Stimulated activated CD8-positive, alpha-beta memory T cell treated with anti-CD3 and anti-CD28 coated beads, Interleukin-15, amount 100 ng/mL, for 48 hours (primary cell): ENCODE measurements at regions not wholly inside any gene's neighbourhood (a gene's known extent, or its start where the extent isn't known, plus 50 kb on each side); places are given as distances from the start of the nearest gene placed in this dataset.

Experiments used
- DNase-seq, 2 donors: peaks; one replicate each; pipeline ENCODE4 v3.0.0-alpha.2; 2020; ENCODE audit warnings: low read depth in 2 of 2

DNA sequence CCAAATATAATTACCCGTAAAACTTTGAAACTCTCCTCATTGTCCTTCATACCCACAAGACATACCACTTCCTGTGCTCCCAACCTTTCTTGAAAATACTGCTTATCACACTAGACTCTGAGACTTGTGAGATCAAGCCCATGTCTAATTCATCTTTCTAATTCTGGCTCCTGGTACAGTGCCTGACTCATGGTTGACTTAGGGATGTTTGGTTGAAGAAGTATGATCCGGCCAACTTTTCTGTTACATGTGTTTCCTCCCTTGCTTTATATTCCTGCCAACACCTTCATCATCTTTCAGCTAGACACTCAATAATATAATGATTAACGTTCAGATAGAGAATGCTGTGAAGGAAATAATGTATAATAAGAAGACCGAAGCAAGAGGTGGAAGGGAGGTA, 58.2 kb downstream of the MEX3B start:
- no peak for DNase-seq

DNA sequence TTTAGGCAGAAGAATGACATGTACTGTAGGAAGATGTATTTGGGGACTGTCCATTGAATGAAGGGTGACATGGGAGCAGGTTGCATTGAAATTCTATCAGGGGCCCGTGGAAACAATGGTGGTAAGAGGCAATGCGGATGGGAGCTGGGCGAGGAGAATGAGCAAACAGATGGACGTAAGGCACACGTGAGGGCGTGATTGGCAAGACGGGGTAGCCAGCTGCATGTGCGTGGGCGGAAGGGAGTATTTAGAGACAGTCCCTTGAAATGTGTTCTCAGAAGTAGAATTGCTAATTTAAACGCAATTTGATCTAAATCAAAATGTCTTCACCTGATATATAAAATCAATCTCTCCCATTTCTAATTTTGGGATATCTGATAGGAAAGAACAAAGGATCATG, 62.3 kb downstream of the MEX3B start:
- no peak for DNase-seq

DNA sequence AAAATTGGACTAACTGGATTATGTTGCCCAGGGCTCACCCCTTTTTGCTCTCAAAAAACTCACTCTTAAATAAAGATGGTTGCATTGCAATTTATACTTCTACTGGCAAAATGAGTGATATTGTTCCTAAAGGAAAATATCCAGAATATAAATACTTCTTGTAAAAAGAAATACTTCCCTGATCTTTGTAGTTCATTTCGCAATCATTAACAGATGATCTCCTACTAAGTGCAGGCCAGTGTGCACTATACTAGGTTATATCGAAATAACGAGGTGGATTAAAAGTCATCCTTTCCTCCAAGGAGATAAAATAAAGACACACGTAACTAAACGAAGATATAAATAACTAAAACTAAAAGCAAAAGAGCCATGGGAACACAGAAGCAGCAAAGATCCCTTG, 63.0 kb downstream of the MEX3B start:
- no peak for DNase-seq

DNA sequence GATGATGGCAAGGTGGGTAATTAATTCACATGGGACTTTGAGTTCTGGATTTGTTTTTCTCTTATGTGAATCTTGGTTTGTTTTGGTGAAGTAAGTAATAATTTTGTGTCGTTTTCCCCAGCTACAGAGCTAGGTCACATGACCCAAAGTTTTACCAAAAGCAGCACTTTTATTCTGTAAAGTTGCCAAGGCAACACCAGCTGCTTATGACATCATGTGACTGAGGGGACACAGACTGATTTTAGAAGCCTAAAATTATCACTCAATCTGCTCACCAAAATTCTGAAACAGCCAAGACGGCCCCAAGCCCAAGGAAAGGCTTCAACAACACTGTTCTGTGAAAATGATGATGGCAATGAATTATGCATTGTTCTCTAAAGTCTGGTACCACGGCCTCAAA, 63.9 kb downstream of the MEX3B start:
- DNase-seq: no peak

DNA sequence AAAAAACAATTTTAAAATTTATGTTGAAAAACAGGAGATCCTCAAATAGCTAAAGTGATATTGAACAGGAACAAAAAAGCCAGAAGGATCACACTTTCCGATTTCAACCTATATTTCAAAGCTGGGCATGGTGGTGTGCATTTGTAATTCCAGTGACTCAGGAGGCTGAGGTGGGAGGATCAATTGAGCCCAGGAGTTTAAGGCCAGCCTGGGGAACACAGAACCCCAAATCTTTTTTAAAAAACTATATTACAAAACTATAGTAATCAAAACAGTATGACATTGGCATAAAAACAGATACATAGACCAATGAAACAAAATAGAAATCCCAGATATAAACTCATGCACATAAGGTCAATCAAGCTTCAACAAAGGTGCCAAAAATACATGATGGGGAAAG, 68.4 kb downstream of the MEX3B start:
- DNase-seq: no peak

DNA sequence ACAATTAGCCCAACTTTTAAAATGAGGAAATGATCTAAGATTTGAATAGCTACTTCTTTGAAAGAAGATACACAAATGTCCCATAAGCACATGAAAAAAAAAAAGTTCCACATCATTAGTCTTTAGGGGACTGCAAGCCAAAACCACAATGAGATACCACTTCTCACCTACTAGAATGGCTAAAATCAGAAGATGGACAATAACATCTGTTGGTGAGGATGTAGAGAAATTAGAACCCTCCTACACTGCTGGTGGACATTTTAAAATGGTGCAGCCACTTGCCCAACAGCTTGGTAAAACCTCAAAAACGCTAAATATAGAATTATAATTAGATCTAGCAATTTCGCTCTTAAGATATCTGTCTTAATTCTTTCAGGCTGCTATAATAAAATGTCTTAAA, 77.1 kb downstream of the MEX3B start:
- no peak for DNase-seq

DNA sequence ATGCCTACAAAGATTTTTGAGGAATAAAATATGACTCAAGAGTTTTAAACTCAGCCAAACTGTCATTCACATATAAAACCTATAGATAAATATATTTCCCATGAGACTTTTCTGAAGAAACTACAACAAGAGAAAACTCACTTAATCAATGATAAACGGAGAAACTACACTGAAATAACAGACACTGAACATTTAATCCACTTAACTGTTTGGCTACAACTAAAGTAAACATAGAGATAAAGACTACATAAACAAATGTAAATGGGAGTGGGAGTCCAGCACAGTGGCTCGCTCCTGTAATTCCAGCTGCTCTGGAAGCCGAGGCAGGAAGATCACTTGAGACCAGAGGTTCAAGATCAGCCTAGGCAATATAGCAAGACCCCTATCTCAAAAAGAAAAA, 79.2 kb downstream of the MEX3B start:
- DNase-seq: no peak

DNA sequence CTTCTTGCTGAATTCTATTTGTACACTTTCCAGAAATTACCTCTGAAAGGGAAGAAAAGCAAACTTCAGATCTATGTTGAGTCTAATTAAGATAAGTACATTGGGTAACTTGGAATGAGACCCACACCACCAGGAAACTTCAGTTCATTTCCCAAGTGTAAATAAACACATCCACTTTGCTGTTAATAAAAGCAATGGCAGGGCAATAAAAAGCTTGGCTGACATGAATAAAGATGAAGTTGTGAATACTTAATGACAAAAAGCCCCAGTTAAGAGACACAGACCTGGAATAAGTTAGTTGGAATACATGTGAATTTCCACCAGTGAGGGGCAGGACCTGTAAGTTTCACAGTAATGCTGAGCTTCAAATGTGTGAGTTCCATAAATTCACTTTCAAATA, 83.3 kb downstream of the MEX3B start:
- no peak for DNase-seq

DNA sequence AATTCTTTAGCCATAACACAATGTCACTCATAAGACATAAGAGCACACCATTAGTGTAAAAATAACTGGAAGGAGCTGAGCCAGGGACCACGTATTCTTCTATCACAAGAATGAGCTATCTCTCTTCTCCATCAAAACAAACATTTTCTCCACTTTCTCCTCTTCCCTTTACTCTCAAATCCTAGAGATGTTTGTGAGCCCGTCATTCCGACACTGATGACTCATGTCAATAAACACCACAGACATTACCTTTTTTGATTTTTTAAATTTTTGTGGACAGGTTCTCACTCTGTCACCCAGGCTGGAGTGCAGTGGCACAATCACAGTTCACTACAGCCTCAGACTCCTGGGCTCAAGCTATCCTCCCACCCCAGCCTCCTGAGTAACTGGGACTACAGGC, 86.6 kb downstream of the MEX3B start:
- no peak for DNase-seq

DNA sequence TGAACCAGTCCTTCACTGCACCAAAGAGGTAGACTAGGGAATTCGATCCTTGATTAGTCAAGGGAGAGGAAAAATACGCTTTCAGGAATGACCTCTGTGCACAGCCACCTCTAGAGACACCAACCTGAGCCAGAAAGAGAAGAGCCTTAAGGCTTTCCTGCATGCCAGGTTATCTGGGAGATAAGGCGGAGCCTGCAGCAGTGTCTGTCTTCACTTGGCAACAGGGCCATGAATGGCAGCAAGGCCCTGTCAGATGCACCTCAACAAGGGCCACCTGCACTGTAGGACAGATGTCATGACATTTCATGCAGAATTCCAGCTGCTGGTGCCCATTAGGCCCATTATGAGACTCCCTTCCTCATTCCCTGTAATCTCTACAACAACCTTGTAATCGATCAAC, 88.1 kb downstream of the MEX3B start:
- no peak for DNase-seq

DNA sequence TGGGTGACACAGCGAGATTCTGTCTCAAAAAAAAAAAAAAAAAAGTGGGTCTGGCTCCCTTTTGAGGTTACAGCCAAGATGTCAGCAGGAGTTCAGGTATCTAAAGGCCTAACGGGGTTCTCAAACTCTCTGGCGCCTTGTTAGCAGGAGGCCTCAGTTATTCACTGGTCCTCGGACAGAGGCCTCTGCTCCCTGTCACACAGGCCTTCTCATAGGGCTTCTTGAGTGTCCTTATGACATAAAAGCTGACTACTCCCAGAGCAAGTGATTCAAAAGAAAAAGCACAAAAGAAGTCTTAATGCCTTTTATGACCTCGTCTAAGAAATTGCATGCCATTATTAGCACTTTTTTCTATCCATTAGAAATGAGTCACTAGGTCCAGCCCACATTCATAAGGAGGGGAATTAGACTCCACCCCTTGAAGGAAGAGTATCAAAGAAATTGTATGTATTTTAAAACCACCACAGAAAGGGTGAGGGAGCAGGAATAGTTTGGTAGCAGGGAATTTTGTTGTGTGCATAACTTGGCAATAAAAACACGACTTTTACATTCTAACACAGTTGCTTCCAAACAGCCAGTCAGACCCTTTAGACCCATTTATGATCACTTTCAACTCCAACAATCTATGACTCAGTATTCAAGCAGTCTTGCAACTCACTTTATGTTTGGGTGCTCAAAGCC, 90.3 kb downstream of the MEX3B start:
- DNase-seq: no peak

DNA sequence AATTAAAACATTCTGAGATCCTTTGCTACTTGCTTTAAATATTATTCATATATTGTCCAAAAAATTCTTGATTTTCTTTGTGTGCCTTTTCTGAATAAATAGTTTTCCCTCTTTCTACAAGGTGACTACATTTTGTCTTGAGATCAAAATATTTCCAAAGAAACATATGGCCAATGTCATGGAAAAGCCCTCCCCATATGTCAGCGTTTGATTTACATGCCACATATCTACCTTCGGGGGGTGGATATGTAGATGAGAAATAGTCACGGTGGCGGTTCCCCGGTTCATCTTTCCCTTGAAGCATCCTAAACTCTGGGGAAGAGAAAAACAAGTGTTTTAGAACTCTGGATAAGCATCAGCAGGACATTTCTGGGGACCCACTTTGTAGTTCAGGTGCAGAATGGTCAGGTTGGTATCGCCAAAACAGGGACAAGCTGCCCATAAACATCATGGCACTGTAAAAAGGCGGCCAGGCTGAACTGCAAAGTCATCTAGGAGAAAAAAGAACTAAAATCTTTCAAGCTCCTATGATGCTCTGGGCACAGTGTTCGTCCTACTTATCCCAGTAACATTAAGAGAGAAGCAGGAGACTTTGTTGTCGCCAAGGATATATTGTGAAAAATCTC, 91.5 kb downstream of the MEX3B start:
- no peak for DNase-seq

DNA sequence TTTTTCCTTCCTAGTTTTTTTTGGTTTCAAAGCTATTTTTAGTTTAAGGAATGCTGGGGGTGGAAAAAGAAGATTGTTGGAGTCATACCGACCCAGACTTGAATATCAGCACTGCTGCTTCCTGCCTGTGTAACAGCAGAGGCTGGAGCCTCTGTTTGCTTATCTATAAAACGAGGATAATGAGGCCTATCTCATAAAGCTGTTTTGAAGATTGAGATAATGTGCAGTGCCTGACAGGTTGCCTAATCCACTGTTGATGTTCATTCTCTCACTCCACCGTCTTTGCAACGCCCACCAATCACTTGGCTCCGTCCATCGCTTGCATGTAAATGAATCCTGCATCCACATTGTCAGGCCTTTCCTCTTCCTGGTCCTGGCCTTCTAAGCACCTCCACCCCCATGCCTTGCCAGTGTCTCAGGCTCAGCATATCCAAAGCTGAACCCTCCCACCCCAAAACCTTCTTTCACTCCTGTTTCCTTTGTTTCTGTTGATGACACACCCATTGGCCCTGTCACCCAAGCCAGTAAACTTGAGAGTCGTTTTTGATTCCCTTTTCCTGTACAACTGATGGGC, 94.9 kb downstream of the MEX3B start:
- no peak for DNase-seq

DNA sequence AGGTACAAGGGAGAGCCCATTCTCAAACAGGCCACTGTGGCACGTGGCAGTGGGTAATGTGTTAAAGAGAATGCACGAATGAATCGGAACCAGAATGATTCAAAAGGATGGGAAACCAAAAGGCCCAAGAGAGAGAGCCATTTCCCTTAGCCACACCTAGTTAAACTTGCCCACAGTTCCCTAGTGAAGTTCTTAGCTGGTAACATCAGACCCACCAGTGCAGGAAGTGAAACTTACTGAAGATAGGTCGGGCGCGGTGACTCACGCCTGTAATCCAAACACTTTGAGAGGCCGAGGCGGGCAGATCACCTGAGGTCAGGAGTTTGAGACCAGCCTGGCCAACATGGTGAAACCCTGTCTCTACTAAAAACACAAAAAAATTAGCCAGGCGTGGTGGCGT, 97.1 kb downstream of the MEX3B start:
- no peak for DNase-seq

DNA sequence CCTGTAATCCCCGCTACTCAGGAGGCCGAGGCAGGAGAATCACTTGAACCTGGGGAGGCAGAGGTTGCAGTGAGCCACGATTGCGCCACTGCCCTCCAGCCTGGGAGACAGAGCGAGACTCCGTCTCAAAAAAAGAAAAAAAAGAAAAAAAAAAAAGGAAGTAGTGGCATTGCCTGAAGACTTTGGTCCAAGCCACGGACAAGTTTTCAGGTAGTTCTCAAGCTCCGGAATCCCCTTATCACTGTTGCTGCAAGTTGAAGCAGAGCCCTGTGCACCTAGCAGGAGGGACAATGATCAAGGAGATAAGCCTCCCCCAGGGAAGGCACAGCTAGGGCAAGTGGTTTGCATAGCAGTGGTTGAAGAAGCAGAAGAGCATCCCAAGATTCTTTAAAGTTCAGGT, 97.6 kb downstream of the MEX3B start:
- no peak for DNase-seq

DNA sequence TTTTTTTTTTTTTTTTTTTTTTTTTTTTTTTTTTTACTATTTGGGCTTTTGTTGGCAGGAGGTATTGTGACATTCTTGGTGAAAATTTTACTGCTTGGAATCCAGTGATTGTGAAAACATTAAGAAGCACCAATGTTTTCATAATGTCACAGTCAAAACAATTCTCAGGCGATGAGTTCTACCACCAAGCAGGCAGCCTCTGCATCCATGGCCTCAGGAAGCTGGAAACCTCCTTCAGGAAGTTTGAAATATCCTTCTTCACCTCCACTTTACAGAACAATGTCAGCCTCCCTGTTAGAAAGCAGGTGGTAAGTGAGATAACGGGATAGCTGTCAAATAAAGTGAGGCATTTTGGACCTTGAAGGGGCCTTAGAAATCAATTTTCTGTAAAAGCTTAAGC, 98.3 kb downstream of the MEX3B start:
- DNase-seq: no peak

DNA sequence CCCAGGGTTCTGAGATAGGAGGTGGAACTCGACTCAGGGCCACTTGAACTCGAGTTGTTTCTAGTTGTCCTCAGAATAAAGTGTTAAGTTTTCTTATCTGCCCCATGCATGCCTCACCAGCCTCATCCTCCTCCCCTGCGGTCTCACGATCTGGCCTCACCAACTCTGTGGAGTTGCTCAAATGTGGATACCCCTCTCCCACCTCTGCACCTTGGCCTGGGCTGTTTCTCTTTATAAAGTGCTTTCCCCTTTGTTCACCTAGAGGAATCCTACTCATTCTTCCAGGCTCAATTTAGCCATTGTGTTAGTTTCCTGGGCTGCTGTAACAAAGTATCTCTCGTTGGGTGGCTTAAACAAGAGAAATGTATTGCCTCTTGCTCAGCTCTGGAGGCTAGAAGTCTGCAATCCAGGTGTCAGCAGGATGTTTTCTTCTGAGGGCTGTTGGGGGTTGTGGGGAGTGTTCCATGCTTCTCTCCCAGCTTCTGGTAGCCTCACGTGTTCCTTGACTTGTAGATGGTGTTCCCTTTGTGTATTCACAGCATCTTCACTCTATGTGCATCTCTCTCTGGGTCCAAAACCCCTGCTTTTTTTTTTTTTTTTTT, 100.7 kb downstream of the MEX3B start:
- no peak for DNase-seq

DNA sequence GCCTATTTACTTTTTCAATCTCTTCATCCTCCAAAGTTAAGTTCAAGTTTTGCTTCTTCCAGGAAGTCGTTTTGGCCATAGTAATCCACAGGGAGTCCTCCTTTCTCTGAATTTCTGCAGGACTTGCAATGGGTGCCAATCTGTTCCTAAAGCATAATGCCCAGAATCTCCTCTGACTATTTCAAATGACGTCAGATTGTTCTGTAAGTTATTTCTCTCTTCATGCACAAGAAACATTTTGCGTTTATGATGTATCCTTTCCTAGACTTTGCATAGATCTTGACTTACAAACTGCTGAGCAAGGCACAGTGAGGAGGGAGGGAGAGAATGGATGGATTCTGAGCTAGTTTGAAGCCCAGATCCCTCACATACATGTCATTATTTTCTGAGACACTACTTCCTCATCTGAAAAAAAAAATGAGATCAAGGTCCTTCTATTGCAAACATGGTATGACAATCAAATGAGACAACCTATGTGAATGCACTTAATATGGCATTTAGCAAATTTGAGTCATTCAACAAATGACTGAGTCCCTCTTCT, 103.1 kb downstream of the MEX3B start:
- DNase-seq: no peak

DNA sequence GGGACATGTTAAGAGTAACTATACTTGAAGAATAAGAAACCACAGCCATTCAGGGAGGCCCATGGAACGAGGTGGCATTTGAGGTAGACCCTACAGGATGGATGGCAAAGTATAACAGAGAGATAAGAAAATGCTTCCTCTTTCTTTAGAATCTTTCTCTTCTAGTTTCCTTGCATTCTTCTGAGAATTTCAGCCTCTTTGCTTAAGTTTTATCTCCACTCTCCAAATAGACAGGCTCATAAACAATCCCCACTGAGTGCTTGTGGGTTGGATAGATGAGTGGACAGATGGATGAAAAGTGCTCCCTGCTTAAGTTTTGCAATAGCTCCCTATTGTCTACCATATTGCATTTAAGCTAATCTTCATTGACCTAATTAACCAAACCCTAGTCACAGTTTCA, 103.7 kb downstream of the MEX3B start:
- DNase-seq: no peak

DNA sequence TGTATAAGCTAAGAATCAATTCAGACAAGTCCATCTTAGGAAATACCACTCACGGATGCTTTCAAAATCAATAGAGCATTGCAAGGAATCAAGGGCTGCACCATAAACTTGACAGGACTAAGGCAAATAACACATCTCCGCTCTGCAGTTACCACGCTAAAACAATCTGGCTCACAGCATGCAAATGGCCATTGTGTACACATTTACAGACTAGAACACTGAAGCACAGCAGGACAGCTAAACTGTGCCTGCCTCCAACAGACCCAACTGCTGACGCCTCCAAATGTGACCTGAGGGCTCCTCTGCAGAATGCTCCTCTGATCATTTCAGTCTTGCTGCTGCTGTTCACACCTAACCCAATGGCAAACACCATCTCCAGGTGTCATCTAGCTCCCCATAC, 104.3 kb downstream of the MEX3B start:
- DNase-seq: no peak

DNA sequence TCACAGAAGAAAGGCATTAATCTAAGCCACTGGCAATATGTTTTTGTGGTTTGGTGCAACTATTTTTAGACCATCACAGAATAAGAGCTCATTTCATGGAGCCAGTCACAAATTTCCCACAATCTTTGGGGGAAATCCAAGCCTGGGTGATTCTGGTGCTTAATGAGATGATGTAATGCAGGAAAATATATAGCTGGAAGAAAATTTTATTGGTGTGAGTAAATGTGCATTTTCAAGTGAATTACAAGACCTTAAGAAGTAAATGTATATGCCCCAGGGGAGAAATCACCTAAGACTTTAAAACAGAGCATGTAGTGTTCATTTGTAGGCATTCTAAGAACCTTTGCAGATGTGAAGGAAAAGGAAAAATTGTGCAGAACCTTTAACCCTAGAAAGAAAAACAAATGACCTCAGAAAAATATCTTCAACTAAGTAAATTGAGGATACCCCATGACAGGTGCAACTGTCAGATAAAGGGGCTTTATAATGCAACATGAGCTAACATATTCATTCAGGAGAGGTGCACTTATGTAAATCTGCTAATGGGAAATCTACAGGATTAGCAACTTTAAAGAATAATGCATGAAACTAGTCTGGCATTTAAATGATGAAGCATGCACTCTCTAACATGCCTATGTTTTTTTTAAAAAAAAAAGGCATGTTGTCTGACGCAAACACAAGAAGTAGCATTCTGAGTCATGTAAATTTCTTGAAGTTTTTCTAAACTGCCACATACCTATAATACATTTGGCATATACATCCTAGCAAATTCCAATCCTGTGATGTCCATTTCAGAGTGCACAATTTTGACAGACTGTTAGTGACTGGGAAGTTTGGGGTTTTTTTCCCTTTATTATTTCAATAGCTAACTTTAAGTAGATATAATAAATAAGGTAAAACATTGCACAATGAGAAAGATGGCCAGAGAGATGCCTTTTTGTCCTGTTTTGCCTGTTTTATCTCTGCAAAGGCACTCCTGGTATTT, 105.1 kb downstream of the MEX3B start:
- no peak for DNase-seq
